Endothelial cell (in vitro differentiated cells): ENCODE measurements at regions not wholly inside any gene's neighbourhood (a gene's known extent, or its start where the extent isn't known, plus 50 kb on each side); places are given as distances from the start of the nearest gene placed in this dataset.

Experiments used
- DNase-seq: peaks from one replicate; pipeline ENCODE4 v3.0.0; 2021; ENCODE audit warnings: low spot score
- H3K27ac Mint-ChIP-seq: one replicate; pipeline ENCODE4 v1.8.0; 2021; ENCODE audit warnings: mixed read lengths, inconsistent platforms; ENCODE audit not compliant: unreplicated experiment
- H3K27me3 Mint-ChIP-seq: one replicate; pipeline ENCODE4 v1.8.0; 2021; ENCODE audit warnings: mild to moderate bottlenecking, moderate library complexity, mixed read lengths, inconsistent platforms; ENCODE audit not compliant: unreplicated experiment
- H3K36me3 Mint-ChIP-seq: one replicate; pipeline ENCODE4 v1.8.0; 2021; ENCODE audit warnings: mild to moderate bottlenecking, low read depth, mixed read lengths, inconsistent platforms; ENCODE audit not compliant: unreplicated experiment
- H3K4me1 Mint-ChIP-seq: one replicate; pipeline ENCODE4 v1.8.0; 2021; ENCODE audit warnings: mild to moderate bottlenecking, mixed read lengths, inconsistent platforms; ENCODE audit not compliant: unreplicated experiment
- H3K4me3 Mint-ChIP-seq: one replicate; pipeline ENCODE4 v1.8.0; 2021; ENCODE audit warnings: mild to moderate bottlenecking, mixed read lengths, inconsistent platforms; ENCODE audit not compliant: unreplicated experiment
- H3K9me3 Mint-ChIP-seq: one replicate; pipeline ENCODE4 v1.8.0; 2021; ENCODE audit warnings: mixed read lengths, inconsistent platforms; ENCODE audit not compliant: unreplicated experiment
- TF ChIP-seq, protein P1 (sequence below): fragments of 200-600 bp; sonication (generic); IDR thresholded peaks from one replicate; pipeline ENCODE4 v1.5.0; 2021; ENCODE audit warnings: antibody characterized with exemption; ENCODE audit not compliant: unreplicated experiment

DNA sequence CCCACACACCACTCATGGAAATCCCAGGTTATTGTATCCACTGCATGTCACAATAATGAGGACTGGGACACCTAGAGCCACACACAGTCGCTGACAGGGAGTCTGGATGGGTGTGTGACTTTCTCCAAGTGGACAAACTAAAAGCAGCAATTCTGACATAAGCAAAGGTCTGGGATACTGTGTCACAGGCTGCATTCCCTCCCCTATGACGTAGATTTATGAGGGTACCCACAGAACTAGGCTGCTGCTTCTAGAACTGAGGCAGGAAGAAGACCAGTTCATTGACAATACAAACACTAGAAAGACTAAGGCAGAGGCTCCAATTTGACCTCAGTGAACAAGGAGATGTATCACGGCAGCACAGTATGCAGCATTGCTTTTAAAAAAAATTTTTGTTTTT is 63.6 kb upstream of the TBCA start:
- Mint-ChIP-seq H3K36me3 (no peaks in the 10 kb centered on the region), H3K27ac (no peak overlapping the region), H3K9me3 (no peaks in the 10 kb centered on the region), H3K27me3 (peaks cover 6% of the 10 kb centered on the region), H3K4me1 (peaks cover 9% of the 10 kb centered on the region), H3K4me3 (no peak overlapping the region)
- TF ChIP-seq, protein P1, sequence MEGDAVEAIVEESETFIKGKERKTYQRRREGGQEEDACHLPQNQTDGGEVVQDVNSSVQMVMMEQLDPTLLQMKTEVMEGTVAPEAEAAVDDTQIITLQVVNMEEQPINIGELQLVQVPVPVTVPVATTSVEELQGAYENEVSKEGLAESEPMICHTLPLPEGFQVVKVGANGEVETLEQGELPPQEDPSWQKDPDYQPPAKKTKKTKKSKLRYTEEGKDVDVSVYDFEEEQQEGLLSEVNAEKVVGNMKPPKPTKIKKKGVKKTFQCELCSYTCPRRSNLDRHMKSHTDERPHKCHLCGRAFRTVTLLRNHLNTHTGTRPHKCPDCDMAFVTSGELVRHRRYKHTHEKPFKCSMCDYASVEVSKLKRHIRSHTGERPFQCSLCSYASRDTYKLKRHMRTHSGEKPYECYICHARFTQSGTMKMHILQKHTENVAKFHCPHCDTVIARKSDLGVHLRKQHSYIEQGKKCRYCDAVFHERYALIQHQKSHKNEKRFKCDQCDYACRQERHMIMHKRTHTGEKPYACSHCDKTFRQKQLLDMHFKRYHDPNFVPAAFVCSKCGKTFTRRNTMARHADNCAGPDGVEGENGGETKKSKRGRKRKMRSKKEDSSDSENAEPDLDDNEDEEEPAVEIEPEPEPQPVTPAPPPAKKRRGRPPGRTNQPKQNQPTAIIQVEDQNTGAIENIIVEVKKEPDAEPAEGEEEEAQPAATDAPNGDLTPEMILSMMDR = no peak
- DNase-seq = no peak

- H3K4me1 Mint-ChIP-seq = peaks cover 22% of the 10 kb centered on the region
- peaks cover 4% of the 10 kb centered on the region for H3K27me3 Mint-ChIP-seq
- TF ChIP-seq, protein P1 = no peak
- no peaks in the 10 kb centered on the region for H3K9me3 Mint-ChIP-seq
- H3K27ac Mint-ChIP-seq = peak overlapping the region; percentile 91
- peak; percentile 25 for DNase-seq
- no peaks in the 10 kb centered on the region for H3K36me3 Mint-ChIP-seq
- H3K4me3 Mint-ChIP-seq = peak overlapping the region; percentile 63
Observed at GRCh38 chr5:77832938-77833337, 56.8 kb upstream of the TBCA start.

DNA sequence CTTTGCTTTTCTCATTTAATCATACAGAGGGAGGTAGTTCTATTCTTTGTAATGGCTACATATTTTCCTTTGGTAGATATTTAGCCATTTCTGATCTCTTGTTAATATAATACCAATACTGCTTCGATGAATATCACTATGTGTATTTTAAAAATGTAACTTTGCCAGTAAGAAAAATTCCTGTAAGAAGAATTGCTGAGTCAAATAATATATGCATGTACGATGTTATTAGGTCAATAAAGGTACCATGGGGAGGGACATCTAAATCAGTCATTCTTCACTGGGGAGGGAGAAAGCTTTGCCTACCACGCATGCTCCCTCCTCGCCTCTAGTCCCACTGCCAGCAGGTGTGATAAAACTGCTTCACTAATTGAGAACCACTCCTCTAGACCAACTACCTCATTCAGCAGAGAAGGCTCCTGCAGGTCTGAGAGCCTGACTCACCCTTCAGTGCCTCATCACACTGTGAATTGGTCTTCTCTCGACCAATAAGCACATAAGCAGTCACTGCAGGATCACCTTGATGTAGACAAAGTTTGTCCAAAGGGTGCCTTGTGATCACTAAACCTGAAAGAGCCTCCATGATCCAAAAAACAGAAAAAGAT is 56.1 kb upstream of the TBCA start:
- Mint-ChIP-seq H3K27me3 (peaks cover 4% of the 10 kb centered on the region), H3K4me3 (no peak overlapping the region), H3K4me1 (peaks cover 22% of the 10 kb centered on the region), H3K36me3 (no peaks in the 10 kb centered on the region), H3K9me3 (no peaks in the 10 kb centered on the region), H3K27ac (peak overlapping the region; percentile 91)
- DNase-seq = no peak
- TF ChIP-seq, protein P1 = no peak

- H3K4me1 Mint-ChIP-seq = peaks cover 15% of the 10 kb centered on the region
Observed at GRCh38 chr5:77828445-77828844, 52.3 kb upstream of the TBCA start.

More at GRCh38 chr5:77828445-77828844, 52.3 kb upstream of the TBCA start:
- Mint-ChIP-seq H3K27ac (no peak overlapping the region), H3K27me3 (peaks cover 4% of the 10 kb centered on the region), H3K36me3 (no peaks in the 10 kb centered on the region), H3K9me3 (no peaks in the 10 kb centered on the region), H3K4me3 (no peak overlapping the region)
- TF ChIP-seq, protein P1 = peak; percentile 65
- DNase-seq = no peak
